ENCODE measurements at regions not wholly inside any gene's neighbourhood (a gene's known extent, or its start where the extent isn't known, plus 50 kb on each side); places are given as distances from the start of the nearest gene placed in this dataset.

- TF ChIP-seq CTCF (IDR thresholded peaks at IDR 0.05; ENCODE audit: low read depth, low read length), result no peak
- TF ChIP-seq EZH2phosphoT487 (IDR thresholded peaks at IDR 0.05; ENCODE audit: low read depth), result no peak
Measured at GRCh38 chr7:84812021-84812420, 374.8 kb downstream of the SEMA3D start.

Data from OCI-LY3 (cell line).